ENCODE measurements at regions not wholly inside any gene's neighbourhood (a gene's known extent, or its start where the extent isn't known, plus 50 kb on each side); places are given as distances from the start of the nearest gene placed in this dataset.

DNA sequence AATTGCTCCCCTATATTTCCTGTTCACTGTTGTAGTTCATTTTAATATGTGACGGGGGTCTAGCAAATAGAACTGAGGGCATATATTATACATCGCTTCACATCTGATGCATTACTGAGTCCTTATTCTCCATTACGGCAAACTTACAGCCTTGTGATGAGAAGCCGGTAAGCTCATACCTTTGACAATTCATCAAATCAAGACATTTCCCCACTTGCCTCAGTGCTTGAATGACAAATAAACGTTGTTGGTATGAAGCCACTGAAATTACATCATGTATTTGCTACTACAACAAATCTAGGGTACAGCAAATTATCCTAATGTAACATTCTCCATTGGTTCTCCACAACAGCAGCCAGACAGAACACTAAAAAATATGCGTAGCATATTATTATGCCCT, 1999.8 kb downstream of the LRRC4C start:
- Histone ChIP-seq H3K9ac (ENCODE audit: low read length) (no peak overlapping the region), H2AFZ (ENCODE audit: low read depth, low read length, poor library complexity, severe bottlenecking) (no peak overlapping the region), H3K4me2 (ENCODE audit: low read length) (no peak overlapping the region), H3K4me3 (replicated peaks in 1 of 2; ENCODE audit: low read depth in 1 of 2, low read length in 2 of 2) (no peak overlapping the region), H4K20me1 (ENCODE audit: insufficient read depth) (no peaks in the 10 kb centered on the region), H3K36me3 (ENCODE audit: control insufficient read depth in 1 of 2, insufficient read depth in 2 of 2, low read length in 2 of 2) (no peaks in the 10 kb centered on the region), H3K79me2 (ENCODE audit: insufficient read depth, low read length) (no peaks in the 10 kb centered on the region), H3K4me1 (ENCODE audit: control insufficient read depth in 1 of 2, insufficient read depth in 2 of 2, low read length in 2 of 2) (no peaks in the 10 kb centered on the region), H3K9me3 (ENCODE audit: control insufficient read depth in 1 of 2, insufficient read depth in 1 of 2, low read depth in 1 of 2, low read length in 2 of 2) (peaks cover 0 to 6% of the 10 kb centered on the region in 2 experiments; a peak in 1 of 4 replicates), H3K27me3 (ENCODE audit: insufficient read depth, low read length) (no peaks in the 10 kb centered on the region), H3K9me2 (ENCODE audit: insufficient read depth) (no peaks in the 10 kb centered on the region), H3K27ac (ENCODE audit: low read depth, low read length) (no peak overlapping the region)
- POLR2A ChIA-PET: no interaction called here
- no TSS peak for BruUV-seq (replicated peaks)
- DNase-seq (ENCODE audit: low read depth, low spot score): no peak
- intact Hi-C loops (cut with micrococcal nuclease): no loop called here
- CTCF ChIA-PET: no interaction called here
- ATAC-seq: no peak
- RAD21 ChIA-PET (ENCODE audit: low non-redundant PET in 1 of 2, low total read pairs in 2 of 2, uncharacterized antibody in 2 of 2, unreplicated experiment in 2 of 2): no interaction called here
- TF ChIP-seq ZBTB33 (IDR thresholded peaks at IDR 0.05; ENCODE audit: extremely low read depth, insufficient replicate concordance, low read length) (no peak), SP1 (IDR thresholded peaks at IDR 0.05; ENCODE audit: low read depth) (no peak), ZFX (IDR thresholded peaks at IDR 0.05) (no peak), CEBPB (IDR thresholded peaks at IDR 0.05; ENCODE audit: low read depth) (no peak), ELF1 (IDR thresholded peaks at IDR 0.05; ENCODE audit: borderline replicate concordance, low read depth) (no peak), YY1 (IDR thresholded peaks at IDR 0.05; ENCODE audit: extremely low read depth, insufficient replicate concordance, low read depth, low read length) (no peak), FOSL1 (IDR thresholded peaks at IDR 0.05; ENCODE audit: low read depth) (no peak), POLR2AphosphoS5 (IDR thresholded peaks at IDR 0.05; ENCODE audit: low read depth, low read length) (no peak), RAD21 (IDR thresholded peaks at IDR 0.05; ENCODE audit: low read depth) (no peak), ZNF274 (IDR thresholded peaks at IDR 0.05; ENCODE audit: low read depth, low read length) (no peak), SRF (IDR thresholded peaks at IDR 0.05; ENCODE audit: low read depth) (no peak), JUND (IDR thresholded peaks at IDR 0.05) (no peak), EGR1 (IDR thresholded peaks at IDR 0.05; ENCODE audit: low read depth) (no peak), CBX3 (IDR thresholded peaks at IDR 0.05; ENCODE audit: low read depth) (no peak), EZH2 (IDR thresholded peaks at IDR 0.05) (no peak), TCF7L2 (IDR thresholded peaks at IDR 0.05; ENCODE audit: borderline replicate concordance, extremely low read depth, insufficient read depth, insufficient read length) (no peak)
- TF ChIP-seq, protein P1, sequence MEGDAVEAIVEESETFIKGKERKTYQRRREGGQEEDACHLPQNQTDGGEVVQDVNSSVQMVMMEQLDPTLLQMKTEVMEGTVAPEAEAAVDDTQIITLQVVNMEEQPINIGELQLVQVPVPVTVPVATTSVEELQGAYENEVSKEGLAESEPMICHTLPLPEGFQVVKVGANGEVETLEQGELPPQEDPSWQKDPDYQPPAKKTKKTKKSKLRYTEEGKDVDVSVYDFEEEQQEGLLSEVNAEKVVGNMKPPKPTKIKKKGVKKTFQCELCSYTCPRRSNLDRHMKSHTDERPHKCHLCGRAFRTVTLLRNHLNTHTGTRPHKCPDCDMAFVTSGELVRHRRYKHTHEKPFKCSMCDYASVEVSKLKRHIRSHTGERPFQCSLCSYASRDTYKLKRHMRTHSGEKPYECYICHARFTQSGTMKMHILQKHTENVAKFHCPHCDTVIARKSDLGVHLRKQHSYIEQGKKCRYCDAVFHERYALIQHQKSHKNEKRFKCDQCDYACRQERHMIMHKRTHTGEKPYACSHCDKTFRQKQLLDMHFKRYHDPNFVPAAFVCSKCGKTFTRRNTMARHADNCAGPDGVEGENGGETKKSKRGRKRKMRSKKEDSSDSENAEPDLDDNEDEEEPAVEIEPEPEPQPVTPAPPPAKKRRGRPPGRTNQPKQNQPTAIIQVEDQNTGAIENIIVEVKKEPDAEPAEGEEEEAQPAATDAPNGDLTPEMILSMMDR (IDR thresholded peaks at IDR 0.05 in 2 of 3, conservative IDR thresholded peaks at IDR 0.05 in 1 of 3; ENCODE audit: borderline replicate concordance in 1 of 3, insufficient read depth in 1 of 3, low read depth in 2 of 3, low read length in 2 of 3): no peak
- TF ChIP-seq, protein P2, sequence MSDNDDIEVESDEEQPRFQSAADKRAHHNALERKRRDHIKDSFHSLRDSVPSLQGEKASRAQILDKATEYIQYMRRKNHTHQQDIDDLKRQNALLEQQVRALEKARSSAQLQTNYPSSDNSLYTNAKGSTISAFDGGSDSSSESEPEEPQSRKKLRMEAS (IDR thresholded peaks at IDR 0.05): no peak
- TF ChIP-seq, protein P3, sequence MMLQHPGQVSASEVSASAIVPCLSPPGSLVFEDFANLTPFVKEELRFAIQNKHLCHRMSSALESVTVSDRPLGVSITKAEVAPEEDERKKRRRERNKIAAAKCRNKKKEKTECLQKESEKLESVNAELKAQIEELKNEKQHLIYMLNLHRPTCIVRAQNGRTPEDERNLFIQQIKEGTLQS (IDR thresholded peaks at IDR 0.05): no peak
